Progenitor cell of endocrine pancreas (in vitro differentiated cells): ENCODE measurements at regions not wholly inside any gene's neighbourhood (a gene's known extent, or its start where the extent isn't known, plus 50 kb on each side); places are given as distances from the start of the nearest gene placed in this dataset.

Source experiments
- DNase-seq: peaks from one replicate; pipeline ENCODE4 v3.0.0; 2021; ENCODE audit warnings: low spot score; ENCODE audit not compliant: unreplicated experiment
- H3K27ac Mint-ChIP-seq: 2 replicates; pipeline ENCODE4 v1.8.0; 2021; ENCODE audit warnings: mild to moderate bottlenecking, moderate library complexity, mixed read lengths
- H3K27me3 Mint-ChIP-seq: 2 replicates; pipeline ENCODE4 v1.8.0; 2021; ENCODE audit warnings: mixed read lengths
- H3K36me3 Mint-ChIP-seq: 2 replicates; pipeline ENCODE4 v1.8.0; 2022; ENCODE audit warnings: mixed read lengths; ENCODE audit not compliant: insufficient read depth
- H3K4me1 Mint-ChIP-seq: 2 replicates; pipeline ENCODE4 v1.8.0; 2021; ENCODE audit warnings: low read depth, mixed read lengths
- H3K4me3 Mint-ChIP-seq: 2 replicates; pipeline ENCODE4 v1.8.0; 2021; ENCODE audit warnings: low read depth, mild to moderate bottlenecking, moderate library complexity, mixed read lengths
- H3K9me3 Mint-ChIP-seq: 2 replicates; pipeline ENCODE4 v1.8.0; 2021; ENCODE audit warnings: low read depth, mixed read lengths
- CTCF ChIP-seq: fragments of 200-600 bp; sonication (generic); IDR thresholded peaks from one replicate; pipeline ENCODE4 v1.5.0; 2021; ENCODE audit warnings: antibody characterized with exemption, mild to moderate bottlenecking; ENCODE audit not compliant: unreplicated experiment

GRCh38 chr22:48557473-48557872, 1270.2 kb downstream of the BRD1 start:
- TF ChIP-seq CTCF = no peak
- Mint-ChIP-seq H3K36me3 (no peaks in the 10 kb centered on the region), H3K27ac (no peak overlapping the region), H3K27me3 (peaks cover 23% of the 10 kb centered on the region), H3K4me1 (peaks cover 16% of the 10 kb centered on the region), H3K9me3 (no peaks in the 10 kb centered on the region), H3K4me3 (no peak overlapping the region)
- no peak for DNase-seq

GRCh38 chr22:48556751-48557150, 1270.9 kb downstream of the BRD1 start:
- no peaks in the 10 kb centered on the region for H3K9me3 Mint-ChIP-seq
- peaks cover 21% of the 10 kb centered on the region for H3K4me1 Mint-ChIP-seq
- H3K36me3 Mint-ChIP-seq = no peaks in the 10 kb centered on the region
- no peak for TF ChIP-seq CTCF
- no peak overlapping the region for H3K27ac Mint-ChIP-seq
- H3K4me3 Mint-ChIP-seq = no peak overlapping the region
- no peak for DNase-seq
- H3K27me3 Mint-ChIP-seq = peaks cover 23% of the 10 kb centered on the region

- H3K36me3 Mint-ChIP-seq = no peaks in the 10 kb centered on the region
- H3K27ac Mint-ChIP-seq = no peak overlapping the region
- H3K27me3 Mint-ChIP-seq = peaks cover 25% of the 10 kb centered on the region
- H3K4me1 Mint-ChIP-seq = peaks cover 16% of the 10 kb centered on the region
- no peak for DNase-seq
- H3K4me3 Mint-ChIP-seq = no peak overlapping the region
- TF ChIP-seq CTCF = no peak
- H3K9me3 Mint-ChIP-seq = no peaks in the 10 kb centered on the region
Measured at GRCh38 chr22:48556222-48556621, 1271.5 kb downstream of the BRD1 start.

- Mint-ChIP-seq H3K36me3 (no peaks in the 10 kb centered on the region), H3K4me3 (no peak overlapping the region), H3K9me3 (no peaks in the 10 kb centered on the region), H3K27me3 (peaks cover 26% of the 10 kb centered on the region), H3K27ac (no peak overlapping the region), H3K4me1 (peaks cover 15% of the 10 kb centered on the region)
- no peak for DNase-seq
- TF ChIP-seq CTCF = no peak
Measured at GRCh38 chr22:48555606-48556005, 1272.1 kb downstream of the BRD1 start.

GRCh38 chr22:48554893-48555572, 1272.6 kb downstream of the BRD1 start:
- peaks cover 27% of the 10 kb centered on the region for H3K27me3 Mint-ChIP-seq
- DNase-seq = peak; percentile 36
- peaks cover 15% of the 10 kb centered on the region for H3K4me1 Mint-ChIP-seq

More at GRCh38 chr22:48554893-48555572, 1272.6 kb downstream of the BRD1 start:
- no peaks in the 10 kb centered on the region for H3K9me3 Mint-ChIP-seq
- peak; percentile 50 for TF ChIP-seq CTCF
- H3K4me3 Mint-ChIP-seq = no peak overlapping the region
- H3K36me3 Mint-ChIP-seq = no peaks in the 10 kb centered on the region
- no peak overlapping the region for H3K27ac Mint-ChIP-seq
